HG03432 (cell line): ENCODE measurements at regions not wholly inside any gene's neighbourhood (a gene's known extent, or its start where the extent isn't known, plus 50 kb on each side); places are given as distances from the start of the nearest gene placed in this dataset.

Experiments used
- ATAC-seq: cut with Tn5 transposase; IDR thresholded peaks from one replicate; pipeline ENCODE4 v1.9.1; 2021; ENCODE audit warnings: mild to moderate bottlenecking, moderate library complexity; ENCODE audit not compliant: unreplicated experiment

DNA sequence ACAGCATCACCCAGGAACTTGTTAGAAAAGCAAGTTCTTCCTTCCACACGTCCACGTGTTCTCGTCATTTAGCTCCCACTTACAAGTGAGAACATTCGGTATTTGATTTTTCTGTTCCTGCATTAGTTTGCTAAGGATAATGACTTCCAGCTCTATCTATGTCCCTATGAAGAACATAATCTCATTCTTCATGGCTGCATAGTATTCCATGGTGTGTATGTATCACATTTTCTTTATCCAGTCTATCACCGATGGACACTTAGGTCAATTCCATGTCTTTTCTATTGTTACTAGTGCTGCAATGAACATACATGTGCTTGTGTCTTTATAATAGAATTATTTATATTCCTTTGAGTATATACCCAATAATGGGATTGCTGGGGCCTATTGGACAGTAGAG, 368.7 kb upstream of the RUNX1 start:
- ATAC-seq, result no peak

DNA sequence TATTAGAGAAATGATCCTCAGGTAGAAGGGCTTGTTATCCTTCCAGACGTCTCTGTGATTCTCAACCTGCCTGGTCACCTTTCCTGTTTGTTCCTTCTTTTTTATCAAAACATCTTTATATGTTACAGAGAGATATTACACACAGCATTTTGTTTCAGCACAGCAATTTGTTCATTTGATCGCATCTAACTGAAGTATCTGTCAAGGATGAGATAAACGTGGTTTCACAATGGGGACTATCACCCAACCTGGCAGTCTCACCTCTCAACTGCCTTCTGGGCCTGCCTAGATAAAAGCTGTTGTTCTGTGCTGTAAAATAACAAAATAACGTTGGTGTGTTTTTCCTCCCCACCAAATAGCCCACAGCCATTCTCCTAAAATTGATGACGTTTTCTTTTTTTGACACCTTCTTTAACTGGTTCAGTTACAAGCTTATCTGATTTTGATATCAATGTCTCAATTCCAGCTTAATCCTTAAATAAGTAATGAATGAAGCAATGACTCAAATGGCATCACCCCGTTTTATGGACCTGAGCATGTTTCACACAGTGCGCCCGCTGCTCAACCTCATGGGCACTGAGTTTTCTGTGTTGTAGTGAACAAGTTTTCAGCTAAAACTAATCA, 367.9 kb upstream of the RUNX1 start:
- ATAC-seq, result no peak

DNA sequence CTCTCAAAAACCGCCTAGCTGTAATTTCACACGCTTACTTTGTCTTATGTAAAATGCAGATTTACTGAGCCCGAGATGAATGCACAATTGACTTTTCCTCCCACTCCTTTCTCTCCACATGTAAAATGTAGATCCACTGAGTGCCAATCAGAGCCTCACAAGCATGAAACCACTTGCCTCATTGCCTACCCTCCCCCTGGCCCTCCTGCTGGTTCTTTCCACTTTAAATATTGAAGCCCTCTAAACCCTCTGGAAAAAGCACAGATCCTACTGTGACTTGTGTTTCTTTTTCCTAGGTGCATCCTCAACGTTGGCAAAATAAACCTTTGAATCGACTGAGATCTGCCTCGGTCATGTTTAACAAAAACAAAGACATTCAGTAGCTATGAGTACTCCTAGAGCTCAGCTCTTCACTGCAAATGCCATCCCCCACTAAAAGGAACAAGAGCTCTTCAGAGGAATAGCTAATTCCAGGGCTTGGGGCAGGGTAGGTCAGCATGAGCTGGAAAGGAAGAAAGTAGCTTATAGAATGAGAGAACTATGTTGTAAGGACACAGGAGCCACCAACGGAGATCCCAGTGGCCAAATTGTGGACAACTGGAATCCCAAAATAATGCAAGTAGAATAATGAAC, 365.5 kb upstream of the RUNX1 start:
- no peak for ATAC-seq

DNA sequence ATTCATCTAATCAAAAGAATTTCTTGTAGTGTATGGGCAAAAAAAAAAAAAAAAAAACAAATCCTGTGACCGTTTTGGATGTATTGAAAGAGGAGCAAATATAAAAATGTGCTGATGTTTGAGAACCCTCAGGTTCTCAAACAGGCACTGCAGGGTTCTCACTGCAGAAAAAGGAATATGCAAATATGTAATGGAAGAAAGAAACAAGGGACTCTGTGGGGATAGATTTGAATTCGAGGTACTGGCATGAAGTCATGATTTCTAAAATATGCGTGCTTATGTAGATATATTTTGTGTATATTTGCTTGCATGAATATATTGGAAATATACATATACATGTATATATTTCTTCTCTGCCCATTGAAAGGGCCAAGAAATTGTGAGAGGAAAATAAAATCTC, 365.0 kb upstream of the RUNX1 start:
- no peak for ATAC-seq

DNA sequence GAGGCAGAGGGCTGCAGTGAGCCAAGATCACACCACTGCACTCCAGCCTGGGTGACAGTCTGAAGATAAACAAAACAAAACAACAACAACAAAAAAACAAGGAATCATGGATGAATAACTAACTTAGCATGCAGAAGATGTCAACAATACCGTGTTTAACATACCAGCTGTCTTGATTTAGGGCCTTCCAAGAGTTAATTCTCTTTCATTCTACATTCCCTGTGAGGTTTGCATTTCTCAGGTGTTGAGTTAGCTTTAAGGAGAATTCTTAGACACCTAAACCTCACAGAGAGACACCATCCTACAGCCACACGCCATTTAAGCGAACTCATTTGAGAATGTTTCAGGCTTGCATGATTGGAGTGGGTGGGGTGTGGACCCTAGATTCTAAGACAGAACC, 363.1 kb upstream of the RUNX1 start:
- ATAC-seq, result no peak

DNA sequence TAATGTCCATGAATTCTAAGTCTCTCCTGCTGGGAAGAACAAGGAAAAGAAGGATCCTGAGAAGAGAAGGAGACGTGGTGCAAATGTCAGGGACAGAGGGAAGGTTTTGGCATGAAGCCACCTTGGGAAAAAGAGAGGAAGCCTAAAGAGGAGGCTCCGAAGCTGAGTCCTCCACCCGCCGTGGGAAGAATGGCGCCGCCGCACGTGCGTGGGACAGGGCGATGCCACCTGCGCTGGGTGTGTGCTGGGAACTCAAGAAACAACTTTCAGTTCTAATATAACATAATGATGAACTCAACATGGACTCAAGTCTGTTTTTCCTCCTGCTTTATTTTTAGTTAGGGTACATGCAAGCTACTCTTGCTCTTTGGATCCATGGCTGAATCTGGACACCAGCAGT, 362.3 kb upstream of the RUNX1 start:
- no peak for ATAC-seq

DNA sequence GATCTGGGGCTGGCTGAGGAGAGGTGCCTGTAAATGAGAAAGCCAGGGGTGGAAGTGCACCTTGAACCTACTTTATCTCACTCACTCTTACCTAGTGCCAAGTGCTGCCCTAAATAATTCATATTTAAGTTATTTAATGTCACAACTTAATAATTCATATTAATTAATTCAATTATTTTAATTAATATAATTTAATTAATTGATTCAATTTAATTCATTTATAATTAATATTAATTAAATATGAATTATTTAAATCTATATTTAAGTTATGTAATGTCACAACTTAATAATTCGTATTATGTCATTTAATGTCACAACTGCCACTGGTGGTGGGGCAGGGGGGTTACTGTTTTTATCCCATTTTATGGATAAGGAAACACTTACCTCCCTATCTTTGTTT, 361.6 kb upstream of the RUNX1 start:
- ATAC-seq, result no peak

DNA sequence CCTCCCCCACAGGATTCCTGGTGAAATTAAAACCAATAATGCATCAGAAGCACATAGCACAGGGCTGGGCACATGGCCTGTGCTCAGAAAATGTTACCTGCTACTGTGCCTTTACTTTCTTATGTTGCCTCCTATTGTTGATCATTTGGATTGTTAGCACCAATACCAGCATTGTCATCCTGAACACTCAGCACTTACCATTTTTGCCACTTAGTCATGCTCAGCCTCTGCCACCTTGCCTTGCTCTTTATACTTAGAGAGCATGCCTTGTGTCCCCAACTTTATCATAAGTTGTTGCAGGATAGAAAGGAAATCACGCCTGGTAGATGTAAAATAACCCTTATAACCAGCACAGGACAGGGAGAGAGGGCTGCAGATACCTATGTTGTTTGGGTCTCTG, 361.0 kb upstream of the RUNX1 start:
- no peak for ATAC-seq

GRCh38 chr21:35408401-35408800, 359.3 kb upstream of the RUNX1 start:
- ATAC-seq, result no peak

- no peak for ATAC-seq
These were observed 357.5 kb upstream of the RUNX1 start for GRCh38 chr21:35406635-35407034.

- ATAC-seq, result no peak
These were observed 356.9 kb upstream of the RUNX1 start for GRCh38 chr21:35405981-35406380.

- ATAC-seq, result no peak
These were observed 355.1 kb upstream of the RUNX1 start for GRCh38 chr21:35404247-35404646.

DNA sequence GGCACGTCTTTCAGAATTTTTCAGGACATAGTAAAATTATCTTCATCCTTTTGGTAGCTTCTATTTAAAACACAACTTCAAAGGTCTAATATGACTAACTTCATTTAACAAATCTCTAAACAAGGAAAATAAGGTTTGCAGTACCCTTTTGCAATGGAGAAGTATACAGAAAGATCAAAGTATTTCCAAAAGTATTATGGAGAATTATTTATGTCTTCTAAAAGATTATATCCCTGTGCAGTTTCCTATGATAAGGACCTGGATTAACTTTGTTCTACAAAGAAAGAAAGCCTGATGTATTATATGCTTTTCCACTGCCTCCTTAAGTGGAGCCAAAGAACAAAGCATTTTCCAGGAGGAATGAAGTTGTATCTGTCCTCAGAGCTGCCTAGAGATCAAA, 353.0 kb upstream of the RUNX1 start:
- no peak for ATAC-seq

- no peak for ATAC-seq
These were observed 352.4 kb upstream of the RUNX1 start for GRCh38 chr21:35401476-35401875.

DNA sequence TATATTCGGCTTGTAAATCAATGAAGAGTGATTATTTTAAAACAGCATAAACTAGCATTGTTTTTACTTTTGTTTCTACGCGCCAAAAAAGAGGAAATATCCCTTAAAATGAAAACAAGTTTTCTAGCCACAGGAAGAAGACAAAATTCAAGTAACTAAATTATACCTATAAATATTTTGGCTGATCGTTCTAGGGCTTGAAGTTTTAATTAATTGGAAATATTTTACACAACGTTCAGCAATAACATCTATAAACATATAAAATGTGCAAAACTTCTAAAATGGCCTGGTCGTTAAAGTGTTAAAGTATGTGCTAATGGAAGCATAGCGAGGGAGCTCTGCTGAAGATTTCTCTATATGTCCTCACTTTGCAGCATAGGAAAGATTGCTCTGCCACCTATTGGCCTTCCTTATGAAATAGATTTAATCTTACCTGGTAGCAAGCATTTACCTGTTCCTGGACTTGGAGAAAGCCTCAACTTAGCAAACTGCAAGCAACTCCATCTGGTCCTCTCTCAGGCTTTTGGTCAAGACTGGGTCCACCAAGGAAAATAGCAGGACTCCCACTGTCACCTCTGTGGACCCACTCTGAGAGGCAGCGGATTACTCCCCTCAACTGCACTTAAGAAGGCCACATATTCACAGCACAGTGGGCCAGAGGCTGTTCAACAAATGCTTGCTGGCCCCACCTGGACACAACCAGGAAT, 351.3 kb upstream of the RUNX1 start:
- ATAC-seq, result peak; percentile 48

GRCh38 chr21:35399706-35400105, 350.6 kb upstream of the RUNX1 start:
- ATAC-seq, result no peak

GRCh38 chr21:35399002-35399530, 350.0 kb upstream of the RUNX1 start:
- no peak for ATAC-seq

- ATAC-seq, result no peak
These were observed 349.4 kb upstream of the RUNX1 start for GRCh38 chr21:35398346-35398982.

- ATAC-seq, result no peak
These were observed 348.7 kb upstream of the RUNX1 start for GRCh38 chr21:35397781-35398180.

GRCh38 chr21:35396655-35397054, 347.6 kb upstream of the RUNX1 start:
- no peak for ATAC-seq

- no peak for ATAC-seq
These were observed 346.6 kb upstream of the RUNX1 start for GRCh38 chr21:35395728-35396127.
